ENCODE measurements at regions not wholly inside any gene's neighbourhood (a gene's known extent, or its start where the extent isn't known, plus 50 kb on each side); places are given as distances from the start of the nearest gene placed in this dataset.

- TF ChIP-seq CTCF (IDR thresholded peaks at IDR 0.05) (no peak), POLR2A (IDR thresholded peaks at IDR 0.05) (no peak)
These were observed 70.3 kb upstream of the PRDX6 start for GRCh38 chr1:173406783-173407230.

Measured in adrenal gland (tissue), 5 donors.